ENCODE measurements at regions not wholly inside any gene's neighbourhood (a gene's known extent, or its start where the extent isn't known, plus 50 kb on each side); places are given as distances from the start of the nearest gene placed in this dataset.

GRCh38 chr10:27448921-27449320 is 55.2 kb upstream of the RAB18 start:
- BruUV-seq (replicated peaks), result no TSS peak
- TF ChIP-seq, protein P1, sequence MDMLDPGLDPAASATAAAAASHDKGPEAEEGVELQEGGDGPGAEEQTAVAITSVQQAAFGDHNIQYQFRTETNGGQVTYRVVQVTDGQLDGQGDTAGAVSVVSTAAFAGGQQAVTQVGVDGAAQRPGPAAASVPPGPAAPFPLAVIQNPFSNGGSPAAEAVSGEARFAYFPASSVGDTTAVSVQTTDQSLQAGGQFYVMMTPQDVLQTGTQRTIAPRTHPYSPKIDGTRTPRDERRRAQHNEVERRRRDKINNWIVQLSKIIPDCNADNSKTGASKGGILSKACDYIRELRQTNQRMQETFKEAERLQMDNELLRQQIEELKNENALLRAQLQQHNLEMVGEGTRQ (IDR thresholded peaks at IDR 0.05; ENCODE audit: low read depth, low read length), result peak; percentile 87
- TF ChIP-seq NFE2L2 (IDR thresholded peaks at IDR 0.05; ENCODE audit: low read depth, low read length), result no peak
- Histone ChIP-seq H2AK9ac (replicated peaks; ENCODE audit: low read depth, low read length, poor library complexity) (no peak overlapping the region), H2BK120ac (ENCODE audit: low read depth, low read length) (no peak overlapping the region), H3K4me3 (ENCODE audit: insufficient read depth, low read depth, low read length) (no peak overlapping the region), H4K91ac (ENCODE audit: insufficient read depth, low read depth, low read length) (no peak overlapping the region), H2AK5ac (ENCODE audit: low read depth, low read length) (no peak overlapping the region), H4K8ac (ENCODE audit: low read depth in 2 of 2, low read length in 2 of 2) (no peak overlapping the region), H3K18ac (ENCODE audit: low read depth, low read length) (no peak overlapping the region), H4K5ac (ENCODE audit: low read depth, low read length) (no peak overlapping the region), H3K56ac (ENCODE audit: extremely low read depth, insufficient read depth, low read length) (no peak overlapping the region), H3K9me1 (ENCODE audit: insufficient read depth, low read length) (no peaks in the 10 kb centered on the region), H3K36me3 (ENCODE audit: control insufficient read depth, insufficient read depth, low read length) (no peaks in the 10 kb centered on the region), H3K14ac (replicated peaks; ENCODE audit: low read depth, low read length) (no peak overlapping the region), H2BK5ac (ENCODE audit: low read depth, low read length, poor library complexity, severe bottlenecking) (no peak overlapping the region), H2BK20ac (ENCODE audit: low read depth, low read length) (no peak overlapping the region), H3K23ac (ENCODE audit: low read depth, low read length) (no peak overlapping the region), H2AFZ (replicated peaks; ENCODE audit: low read length, poor library complexity) (no peak overlapping the region), H3K27me3 (ENCODE audit: control insufficient read depth, insufficient read depth, low read length) (no peaks in the 10 kb centered on the region; the same call in 1 of the 2 replicates), H3K79me1 (ENCODE audit: low read depth in 1 of 2, low read length in 2 of 2) (no peaks in the 10 kb centered on the region), H4K20me1 (ENCODE audit: insufficient read depth, low read length) (no peaks in the 10 kb centered on the region), H3K9ac (ENCODE audit: low read depth, low read length) (no peak overlapping the region), H3K4me2 (ENCODE audit: low read depth, low read length) (no peak overlapping the region), H3K27ac (ENCODE audit: insufficient read depth, low read length) (no peak overlapping the region), H2BK15ac (ENCODE audit: low read depth, low read length) (no peak overlapping the region), H3K9me3 (ENCODE audit: control insufficient read depth, insufficient read depth, low read length) (no peaks in the 10 kb centered on the region), H3K4ac (ENCODE audit: low read depth, low read length) (no peak overlapping the region), H3K4me1 (ENCODE audit: control insufficient read depth, insufficient read depth, low read length) (no peaks in the 10 kb centered on the region)
- in situ Hi-C loops (cut with MboI; ENCODE audit: low sequenced_read_pairs) (loop anchor here (10.0 kb wide), 1 partner anchor 936 kb away; no protein-coding TSS in a partner anchor), intact Hi-C loops (cut with micrococcal nuclease) (loop anchor here (5.0 to 10.0 kb wide), 3 partner anchors 96 to 933 kb away; no protein-coding TSS in a partner anchor), dilution Hi-C loops (cut with HindIII; ENCODE audit: low sequenced_read_pairs, unreplicated experiment) (no loop called here)
- DNase-seq (peak; percentile 68), ATAC-seq (ENCODE audit: low read depth) (peak; percentile 27; the same call in 1 of the 2 replicates)
- POLR2A ChIA-PET (ENCODE audit: unreplicated experiment), result interaction anchor here (0.6 kb wide), 1 partner anchor 65 kb away, joined by 3 read pairs; no protein-coding TSS in a partner anchor
- CTCF ChIA-PET, result no interaction called here
- 100% methylated on average over 1 of the region's 2 CpGs; no CpG with 5 or more reads in 1 of the 2 experiments for WGBS, 2 experiments (ENCODE audit: extremely low coverage in 2 of 2, insufficient read length in 1 of 2)
